Trophoblast cell (in vitro differentiated cells and primary cell): ENCODE measurements at regions not wholly inside any gene's neighbourhood (a gene's known extent, or its start where the extent isn't known, plus 50 kb on each side); places are given as distances from the start of the nearest gene placed in this dataset.

ENCODE experiments used
- DNase-seq, 2 donors: peaks; one replicate each; pipeline ENCODE4 v3.0.0-alpha.2; 2016
- H2AFZ ChIP-seq: 2 replicates; pipeline ENCODE4 v1.6.1; 2013; ENCODE audit warnings: low read length, moderate library complexity, mild to moderate bottlenecking; ENCODE audit not compliant: insufficient read depth, poor library complexity
- H2AK5ac ChIP-seq: 2 replicates; pipeline ENCODE4 v1.6.1; 2013; ENCODE audit warnings: mild to moderate bottlenecking, low read length
- H2BK120ac ChIP-seq: 2 replicates; pipeline ENCODE4 v1.6.1; 2013; ENCODE audit warnings: low read length, mild to moderate bottlenecking, moderate library complexity; ENCODE audit not compliant: insufficient read depth, poor library complexity
- H2BK12ac ChIP-seq: 2 replicates; pipeline ENCODE4 v1.6.1; 2013; ENCODE audit warnings: mild to moderate bottlenecking, low read length, moderate library complexity
- H2BK5ac ChIP-seq: 2 replicates; pipeline ENCODE4 v1.6.1; 2013; ENCODE audit warnings: low read length, low read depth, moderate library complexity, mild to moderate bottlenecking; ENCODE audit not compliant: poor library complexity
- H3K14ac ChIP-seq: 2 replicates; pipeline ENCODE4 v1.6.1; 2013; ENCODE audit warnings: mild to moderate bottlenecking, low read length
- H3K18ac ChIP-seq: 2 replicates; pipeline ENCODE4 v1.6.1; 2013; ENCODE audit warnings: mild to moderate bottlenecking, low read length
- H3K23ac ChIP-seq: 2 replicates; pipeline ENCODE4 v1.6.1; 2013; ENCODE audit warnings: low read length
- H3K27ac ChIP-seq: 2 replicates; pipeline ENCODE4 v1.5.1; 2013; ENCODE audit warnings: low read depth, mild to moderate bottlenecking, inconsistent platforms, low read length, moderate library complexity
- H3K27me3 ChIP-seq: 2 replicates; pipeline ENCODE4 v1.6.1; 2013; ENCODE audit warnings: inconsistent platforms, mild to moderate bottlenecking, low read length, moderate library complexity; ENCODE audit not compliant: insufficient read depth
- H3K36me3 ChIP-seq, 2 experiments: 1 replicate in 1 of 2; 2 replicates in 1 of 2; pipeline ENCODE4 v1.6.1; 2013; ENCODE audit warnings: low read length in 2 of 2, mild to moderate bottlenecking in 2 of 2, moderate library complexity in 1 of 2; ENCODE audit not compliant: insufficient read depth in 2 of 2, control insufficient read depth in 1 of 2
- H3K4ac ChIP-seq: 2 replicates; pipeline ENCODE4 v1.6.1; 2013; ENCODE audit warnings: low read depth, mild to moderate bottlenecking, low read length, moderate library complexity
- H3K4me1 ChIP-seq, 2 experiments: 1 replicate in 1 of 2; 2 replicates in 1 of 2; pipeline ENCODE4 v1.6.1; 2013; ENCODE audit warnings: low read length in 2 of 2, mild to moderate bottlenecking in 2 of 2, moderate library complexity in 1 of 2; ENCODE audit not compliant: insufficient read depth in 2 of 2, control insufficient read depth in 1 of 2
- H3K4me2 ChIP-seq: 2 replicates; pipeline ENCODE4 v1.6.1; 2013; ENCODE audit warnings: inconsistent platforms, mild to moderate bottlenecking, low read length, moderate library complexity
- H3K4me3 ChIP-seq: 2 replicates; pipeline ENCODE4 v1.5.1; 2013; ENCODE audit warnings: mild to moderate bottlenecking, low read depth, low read length, inconsistent platforms
- H3K79me1 ChIP-seq: one replicate; pipeline ENCODE4 v1.6.1; 2013; ENCODE audit warnings: low read length
- H3K79me2 ChIP-seq: 2 replicates; pipeline ENCODE4 v1.6.1; 2013; ENCODE audit warnings: low read length, mild to moderate bottlenecking; ENCODE audit not compliant: control insufficient read depth, insufficient read depth, poor library complexity
- H3K9ac ChIP-seq: 2 replicates; pipeline ENCODE4 v1.6.1; 2013; ENCODE audit warnings: mild to moderate bottlenecking, low read length
- H3K9me3 ChIP-seq: 2 replicates; pipeline ENCODE4 v1.6.1; 2013; ENCODE audit warnings: low read depth, mild to moderate bottlenecking, control low read depth, inconsistent platforms, low read length; ENCODE audit not compliant: insufficient read depth
- H4K12ac ChIP-seq: 2 replicates; pipeline ENCODE4 v1.6.1; 2013; ENCODE audit warnings: low read depth, mild to moderate bottlenecking, low read length, moderate library complexity
- H4K8ac ChIP-seq: 2 replicates; pipeline ENCODE4 v1.6.1; 2013; ENCODE audit warnings: low read depth, mild to moderate bottlenecking, low read length, moderate library complexity
- H4K91ac ChIP-seq: one replicate; pipeline ENCODE4 v1.6.1; 2013; ENCODE audit warnings: low read depth, mild to moderate bottlenecking, low read length, moderate library complexity
- WGBS: extraction: QIAGEN DNeasy Blood & Tissue Kit; methylation state at CpG from one replicate; pipeline ENCODE4 v1.1.7; 2013; ENCODE audit warnings: missing lambda C conversion rate; ENCODE audit not compliant: insufficient read length, insufficient coverage; ENCODE audit errors: extremely low coverage; 5-methylcytosine and 5-hydroxymethylcytosine counted together

- Histone ChIP-seq H2AFZ (no peak overlapping the region), H3K79me1 (no peaks in the 10 kb centered on the region), H3K4me1 (no peaks in the 10 kb centered on the region), H4K8ac (no peak overlapping the region), H3K4me3 (no peak overlapping the region), H3K79me2 (no peaks in the 10 kb centered on the region), H2AK5ac (no peak overlapping the region), H3K9ac (no peak overlapping the region), H3K27me3 (no peaks in the 10 kb centered on the region), H3K23ac (no peak overlapping the region), H3K4ac (no peak overlapping the region), H3K18ac (no peak overlapping the region), H3K27ac (no peak overlapping the region), H4K12ac (no peak overlapping the region), H2BK12ac (no peak overlapping the region), H2BK120ac (no peak overlapping the region), H2BK5ac (no peak overlapping the region), H3K9me3 (peaks cover 8% of the 10 kb centered on the region), H4K91ac (no peak overlapping the region), H3K14ac (no peak overlapping the region), H3K36me3 (no peaks in the 10 kb centered on the region), H3K4me2 (no peak overlapping the region)
- DNase-seq, result no peak
- WGBS, result no CpG with 5 or more reads among the region's 1 CpG
Observed at GRCh38 chr7:57274535-57275283, 142.5 kb upstream of the ZNF479 start.

GRCh38 chr7:57300747-57301146 is 149.2 kb upstream of the ZNF716 start:
- Histone ChIP-seq H2BK5ac (no peak overlapping the region), H3K14ac (no peak overlapping the region), H3K36me3 (no peaks in the 10 kb centered on the region), H4K12ac (no peak overlapping the region), H3K79me1 (no peaks in the 10 kb centered on the region), H3K4me2 (no peak overlapping the region), H3K27ac (no peak overlapping the region), H3K23ac (no peak overlapping the region), H3K4me3 (no peak overlapping the region), H3K4ac (no peak overlapping the region), H4K91ac (no peak overlapping the region), H3K9ac (no peak overlapping the region), H3K18ac (no peak overlapping the region), H2AK5ac (no peak overlapping the region), H3K4me1 (no peaks in the 10 kb centered on the region), H2BK120ac (no peak overlapping the region), H3K79me2 (no peaks in the 10 kb centered on the region), H3K27me3 (no peaks in the 10 kb centered on the region), H2BK12ac (no peak overlapping the region), H2AFZ (no peak overlapping the region), H4K8ac (no peak overlapping the region), H3K9me3 (peaks cover 22% of the 10 kb centered on the region)
- no peak for DNase-seq
- no CpG with 5 or more reads among the region's 4 CpGs for WGBS

GRCh38 chr7:57305192-57305748 is 144.7 kb upstream of the ZNF716 start:
- DNase-seq, result no peak
- H3K14ac ChIP-seq, result no peak overlapping the region
- WGBS, result no CpG with 5 or more reads among the region's 17 CpGs
- H3K4ac ChIP-seq, result no peak overlapping the region
- no peak overlapping the region for H3K4me3 ChIP-seq
- H4K12ac ChIP-seq, result no peak overlapping the region
- no peak overlapping the region for H3K4me2 ChIP-seq
- no peaks in the 10 kb centered on the region for H3K79me1 ChIP-seq
- no peak overlapping the region for H3K27ac ChIP-seq
- H3K9ac ChIP-seq, result no peak overlapping the region
- no peak overlapping the region for H3K18ac ChIP-seq
- H2BK120ac ChIP-seq, result no peak overlapping the region
- H3K79me2 ChIP-seq, result no peaks in the 10 kb centered on the region
- no peak overlapping the region for H2AFZ ChIP-seq
- H3K36me3 ChIP-seq, result no peaks in the 10 kb centered on the region
- H3K23ac ChIP-seq, result no peak overlapping the region
- no peaks in the 10 kb centered on the region for H3K4me1 ChIP-seq
- H3K9me3 ChIP-seq, result peaks cover 32% of the 10 kb centered on the region
- no peaks in the 10 kb centered on the region for H3K27me3 ChIP-seq
- no peak overlapping the region for H2AK5ac ChIP-seq
- H2BK12ac ChIP-seq, result no peak overlapping the region
- H2BK5ac ChIP-seq, result no peak overlapping the region
- no peak overlapping the region for H4K91ac ChIP-seq
- H4K8ac ChIP-seq, result no peak overlapping the region

GRCh38 chr7:57308631-57309408 is 141.2 kb upstream of the ZNF716 start:
- no CpG with 5 or more reads among the region's 20 CpGs for WGBS
- H3K4me2 ChIP-seq, result no peak overlapping the region
- H3K27me3 ChIP-seq, result no peaks in the 10 kb centered on the region
- H3K14ac ChIP-seq, result no peak overlapping the region
- no peak overlapping the region for H3K27ac ChIP-seq
- no peaks in the 10 kb centered on the region for H3K79me2 ChIP-seq
- no peak overlapping the region for H4K8ac ChIP-seq
- H3K4me3 ChIP-seq, result no peak overlapping the region
- peak in 1 of 2 donors; percentile 22 for DNase-seq
- H4K12ac ChIP-seq, result no peak overlapping the region
- H3K79me1 ChIP-seq, result no peaks in the 10 kb centered on the region
- H2BK5ac ChIP-seq, result no peak overlapping the region
- H3K23ac ChIP-seq, result no peak overlapping the region
- no peaks in the 10 kb centered on the region for H3K4me1 ChIP-seq
- peaks cover 47% of the 10 kb centered on the region for H3K9me3 ChIP-seq
- no peaks in the 10 kb centered on the region for H3K36me3 ChIP-seq
- H2BK120ac ChIP-seq, result no peak overlapping the region
- no peak overlapping the region for H2AFZ ChIP-seq
- no peak overlapping the region for H3K4ac ChIP-seq
- H4K91ac ChIP-seq, result no peak overlapping the region
- H2AK5ac ChIP-seq, result no peak overlapping the region
- H2BK12ac ChIP-seq, result no peak overlapping the region
- H3K9ac ChIP-seq, result no peak overlapping the region
- no peak overlapping the region for H3K18ac ChIP-seq
